ENCODE measurements at regions not wholly inside any gene's neighbourhood (a gene's known extent, or its start where the extent isn't known, plus 50 kb on each side); places are given as distances from the start of the nearest gene placed in this dataset.

DNA sequence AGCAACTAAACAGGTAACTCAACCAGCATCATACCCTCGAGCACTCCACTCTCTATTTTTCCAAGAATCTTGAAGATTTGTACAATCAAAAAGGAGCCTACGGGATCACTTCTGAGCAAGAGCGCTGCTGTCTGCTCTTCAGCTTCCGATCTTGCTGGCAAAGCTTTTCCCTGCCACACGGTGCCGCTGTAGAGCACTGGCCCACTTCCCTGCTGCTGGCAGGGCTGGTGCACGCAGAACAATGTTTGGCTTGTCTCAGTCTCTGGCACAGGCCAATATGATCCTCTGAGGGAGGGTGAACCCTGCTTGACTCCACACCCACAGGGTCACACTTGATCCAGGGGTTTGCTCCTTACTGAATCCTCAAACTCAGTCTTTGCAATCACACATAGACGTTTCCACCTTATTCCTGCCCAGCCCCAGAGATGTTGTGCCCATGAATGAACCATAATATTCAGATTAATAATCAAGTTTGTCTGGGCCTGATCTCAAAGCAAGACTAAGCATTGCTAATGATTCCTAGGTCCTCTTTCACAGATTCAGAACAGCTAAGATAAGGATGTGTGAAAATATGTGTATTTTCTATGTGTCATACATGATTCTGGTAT, 536.6 kb downstream of the SOX6 start:
- H3K36me3 ChIP-seq (ENCODE audit: control insufficient read depth, insufficient read depth, low read length), result no peaks in the 10 kb centered on the region
- H3K9me3 ChIP-seq (ENCODE audit: control insufficient read depth, low read length), result peaks cover 22% of the 10 kb centered on the region
- TF ChIP-seq, protein P1, sequence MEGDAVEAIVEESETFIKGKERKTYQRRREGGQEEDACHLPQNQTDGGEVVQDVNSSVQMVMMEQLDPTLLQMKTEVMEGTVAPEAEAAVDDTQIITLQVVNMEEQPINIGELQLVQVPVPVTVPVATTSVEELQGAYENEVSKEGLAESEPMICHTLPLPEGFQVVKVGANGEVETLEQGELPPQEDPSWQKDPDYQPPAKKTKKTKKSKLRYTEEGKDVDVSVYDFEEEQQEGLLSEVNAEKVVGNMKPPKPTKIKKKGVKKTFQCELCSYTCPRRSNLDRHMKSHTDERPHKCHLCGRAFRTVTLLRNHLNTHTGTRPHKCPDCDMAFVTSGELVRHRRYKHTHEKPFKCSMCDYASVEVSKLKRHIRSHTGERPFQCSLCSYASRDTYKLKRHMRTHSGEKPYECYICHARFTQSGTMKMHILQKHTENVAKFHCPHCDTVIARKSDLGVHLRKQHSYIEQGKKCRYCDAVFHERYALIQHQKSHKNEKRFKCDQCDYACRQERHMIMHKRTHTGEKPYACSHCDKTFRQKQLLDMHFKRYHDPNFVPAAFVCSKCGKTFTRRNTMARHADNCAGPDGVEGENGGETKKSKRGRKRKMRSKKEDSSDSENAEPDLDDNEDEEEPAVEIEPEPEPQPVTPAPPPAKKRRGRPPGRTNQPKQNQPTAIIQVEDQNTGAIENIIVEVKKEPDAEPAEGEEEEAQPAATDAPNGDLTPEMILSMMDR (conservative IDR thresholded peaks at IDR 0.05), result peak; percentile 94
- Mint-ChIP-seq H3K36me3 (ENCODE audit: low read depth) (no peaks in the 10 kb centered on the region), H3K4me3 (no peak overlapping the region), H3K4me1 (peaks cover 4% of the 10 kb centered on the region), H3K9me3 (no peaks in the 10 kb centered on the region), H3K27ac (no peak overlapping the region), H3K27me3 (ENCODE audit: insufficient read depth) (peaks cover 6% of the 10 kb centered on the region)
- no peak overlapping the region for H3K27ac ChIP-seq (ENCODE audit: low read depth, low read length)
- no peaks in the 10 kb centered on the region for H3K27me3 ChIP-seq (ENCODE audit: control insufficient read depth, insufficient read depth, low read length, poor library complexity, severe bottlenecking)
- no peak overlapping the region for H3K4me3 ChIP-seq (ENCODE audit: low read length)
- WGBS, 2 experiments (ENCODE audit: insufficient coverage in 1 of 2, insufficient read length in 1 of 2), result 19 to 41% methylated on average over 7 to 8 of the region's 8 CpGs
- no peak overlapping the region for H3K9ac ChIP-seq (ENCODE audit: extremely low read depth, low read length, poor library complexity, severe bottlenecking)
- DNase-seq, result peak; percentile 90
- H3K4me1 ChIP-seq (ENCODE audit: control insufficient read depth, insufficient read depth, low read length), result peaks cover 6% of the 10 kb centered on the region

GRCh38 chr11:15821451-15821850, 534.9 kb downstream of the SOX6 start:
- Mint-ChIP-seq H3K4me3 (no peak overlapping the region), H3K27me3 (ENCODE audit: insufficient read depth) (peaks cover 6% of the 10 kb centered on the region), H3K9me3 (no peaks in the 10 kb centered on the region), H3K27ac (no peak overlapping the region), H3K4me1 (peaks cover 14% of the 10 kb centered on the region), H3K36me3 (ENCODE audit: low read depth) (no peaks in the 10 kb centered on the region)
- TF ChIP-seq, protein P1 (conservative IDR thresholded peaks at IDR 0.05), result no peak
- Histone ChIP-seq H3K4me3 (ENCODE audit: low read length) (no peak overlapping the region), H3K9me3 (ENCODE audit: control insufficient read depth, low read length) (peaks cover 16% of the 10 kb centered on the region), H3K36me3 (ENCODE audit: control insufficient read depth, insufficient read depth, low read length) (no peaks in the 10 kb centered on the region), H3K9ac (ENCODE audit: extremely low read depth, low read length, poor library complexity, severe bottlenecking) (no peak overlapping the region), H3K27me3 (ENCODE audit: control insufficient read depth, insufficient read depth, low read length, poor library complexity, severe bottlenecking) (no peaks in the 10 kb centered on the region), H3K4me1 (ENCODE audit: control insufficient read depth, insufficient read depth, low read length) (peaks cover 11% of the 10 kb centered on the region), H3K27ac (ENCODE audit: low read depth, low read length) (no peak overlapping the region)
- no peak for DNase-seq

- Histone ChIP-seq H3K9me3 (ENCODE audit: control insufficient read depth, low read length) (peaks cover 16% of the 10 kb centered on the region), H3K27ac (ENCODE audit: low read depth, low read length) (no peak overlapping the region), H3K9ac (ENCODE audit: extremely low read depth, low read length, poor library complexity, severe bottlenecking) (no peak overlapping the region), H3K4me3 (ENCODE audit: low read length) (no peak overlapping the region), H3K4me1 (ENCODE audit: control insufficient read depth, insufficient read depth, low read length) (peaks cover 5% of the 10 kb centered on the region), H3K36me3 (ENCODE audit: control insufficient read depth, insufficient read depth, low read length) (no peaks in the 10 kb centered on the region), H3K27me3 (ENCODE audit: control insufficient read depth, insufficient read depth, low read length, poor library complexity, severe bottlenecking) (no peaks in the 10 kb centered on the region)
- Mint-ChIP-seq H3K4me3 (no peak overlapping the region), H3K27me3 (ENCODE audit: insufficient read depth) (peaks cover 5% of the 10 kb centered on the region), H3K36me3 (ENCODE audit: low read depth) (no peaks in the 10 kb centered on the region), H3K27ac (no peak overlapping the region), H3K4me1 (peaks cover 16% of the 10 kb centered on the region), H3K9me3 (no peaks in the 10 kb centered on the region)
- TF ChIP-seq, protein P1 (conservative IDR thresholded peaks at IDR 0.05), result no peak
- no peak for DNase-seq
- 95 to 100% methylated on average over 1 of the region's 1 CpG for WGBS, 2 experiments (ENCODE audit: insufficient coverage in 1 of 2, insufficient read length in 1 of 2)
Observed at GRCh38 chr11:15824060-15824459, 532.3 kb downstream of the SOX6 start.

All from endodermal cell (in vitro differentiated cells).